OCI-LY3 (cell line): ENCODE measurements at regions not wholly inside any gene's neighbourhood (a gene's known extent, or its start where the extent isn't known, plus 50 kb on each side); places are given as distances from the start of the nearest gene placed in this dataset.

Experiments
- CTCF ChIP-seq: fragments of 200-600, 300-600 bp; sonication (generic); IDR thresholded peaks from 2 replicates; pipeline ENCODE4 v1.5.1; 2014; ENCODE audit warnings: antibody characterized with exemption, low read length, low read depth
- EZH2phosphoT487 ChIP-seq: fragments of 200-600 bp; shearing (Covaris generic); IDR thresholded peaks from 2 replicates; pipeline ENCODE4 v1.6.1; 2018; ENCODE audit warnings: antibody characterized with exemption, mixed run types, low read depth

- TF ChIP-seq CTCF (no peak), EZH2phosphoT487 (no peak)
Measured at GRCh38 chr15:69696946-69697345, 244.3 kb downstream of the RPLP1 start.
